Adrenal gland (tissue), 9 donors: ENCODE measurements at regions not wholly inside any gene's neighbourhood (a gene's known extent, or its start where the extent isn't known, plus 50 kb on each side); places are given as distances from the start of the nearest gene placed in this dataset.
A peak's percentile ranks its signal among the peaks of the same experiment; 100 is the strongest.

Experiments
- DNase-seq, 7 donors: peaks; one replicate each; pipeline ENCODE4 v3.0.0-alpha.2; 2019 to 2020
- H3K27ac ChIP-seq, 5 donors: fragments of 200-600 bp; sonication (generic) in 4 of 5; 1 replicate in 3 of 5; 2 replicates in 2 of 5; pipeline versions ENCODE4 v1.5.1 to v1.8.0; 2016 to 2020; ENCODE audit warnings: mild to moderate bottlenecking in 1 of 5
- H3K27me3 ChIP-seq: fragments of 200-600 bp; 2 replicates; pipeline ENCODE4 v1.8.0; 2021
- H3K36me3 ChIP-seq, 2 donors: fragments of 200-600 bp; replicated peaks in 1 of 2; 1 replicate in 1 of 2; 2 replicates in 1 of 2; pipeline versions ENCODE4 v1.5.1 to v1.8.0; 2018 to 2022
- H3K4me1 ChIP-seq, 2 donors: fragments of 200-600 bp; replicated peaks in 1 of 2; 1 replicate in 1 of 2; 2 replicates in 1 of 2; pipeline versions ENCODE4 v1.5.1 to v1.8.0; 2018 to 2021
- H3K4me3 ChIP-seq, 4 donors: fragments of 200-600 bp; sonication (generic) in 3 of 4; one replicate each; pipeline ENCODE4 v1.5.1; 2016 to 2018
- H3K9me3 ChIP-seq, 3 donors: fragments of 200-600 bp; sonication (generic) in 1 of 3; replicated peaks in 1 of 3; 1 replicate in 2 of 3; 2 replicates in 1 of 3; pipeline versions ENCODE4 v1.5.1 to v1.8.0; 2016 to 2021
- POLR2A ChIP-seq, 2 donors: fragments of 450-650 bp; IDR thresholded peaks; one replicate each; pipeline ENCODE4 v1.6.1; 2017; ENCODE audit warnings: antibody characterized with exemption in 2 of 2, mild to moderate bottlenecking in 2 of 2, moderate library complexity in 1 of 2
- WGBS, 4 donors: extraction: QIAGEN DNeasy Blood & Tissue Kit in 2 of 4; methylation state at CpG; one replicate each; pipeline versions ENCODE4 v1.1.5 to v1.1.7; 2013 to 2017; 5-methylcytosine and 5-hydroxymethylcytosine counted together
- intact Hi-C, 2 donors: fragments of 100-400 bp; cut with DNase I; formaldehyde crosslinking; loops; one replicate each; pipeline versions ENCODE4 v1.14.1 to v1.15.0; 2022 to 2023
- TF ChIP-seq, protein P1 (sequence below), 6 experiments: fragments of 450-650 bp in 4 of 6; fragments of 200-600 bp in 2 of 6; sonication (generic) in 1 of 6; IDR thresholded peaks; 1 replicate in 5 of 6; 2 replicates in 1 of 6; pipeline versions ENCODE4 v1.5.1 to v1.8.0; 2016 to 2021; ENCODE audit warnings: antibody characterized with exemption in 6 of 6, mild to moderate bottlenecking in 2 of 6, moderate library complexity in 1 of 6
- donor health status: healthy with polysubstance abuse.
- donor health status: Bipolar disorder and iron deficiency.
- donor health status: DM: yes; HTN: yes; CAD: no.
- donor health status: DM: no; HTN: no; CAD: no.
- donor health status: DM: no; HTN: no; CAD: no.

GRCh38 chr1:166511761-166512160 is 327.5 kb upstream of the POGK start:
- 39 to 56% (median 46%) methylated on average over 2 of the region's 2 CpGs for WGBS, 4 donors
- peaks cover 0 to 10% (median 0%) of the 10 kb centered on the region in 3 donors for H3K9me3 ChIP-seq
- no peaks in the 10 kb centered on the region for H3K4me1 ChIP-seq
- H3K27me3 ChIP-seq = no peaks in the 10 kb centered on the region
- no peaks in the 10 kb centered on the region for H3K36me3 ChIP-seq
- no peak overlapping the region for H3K27ac ChIP-seq
- peak in 4 of 7 donors; percentile 16 to 44 (median 31) for DNase-seq
- TF ChIP-seq, protein P1, sequence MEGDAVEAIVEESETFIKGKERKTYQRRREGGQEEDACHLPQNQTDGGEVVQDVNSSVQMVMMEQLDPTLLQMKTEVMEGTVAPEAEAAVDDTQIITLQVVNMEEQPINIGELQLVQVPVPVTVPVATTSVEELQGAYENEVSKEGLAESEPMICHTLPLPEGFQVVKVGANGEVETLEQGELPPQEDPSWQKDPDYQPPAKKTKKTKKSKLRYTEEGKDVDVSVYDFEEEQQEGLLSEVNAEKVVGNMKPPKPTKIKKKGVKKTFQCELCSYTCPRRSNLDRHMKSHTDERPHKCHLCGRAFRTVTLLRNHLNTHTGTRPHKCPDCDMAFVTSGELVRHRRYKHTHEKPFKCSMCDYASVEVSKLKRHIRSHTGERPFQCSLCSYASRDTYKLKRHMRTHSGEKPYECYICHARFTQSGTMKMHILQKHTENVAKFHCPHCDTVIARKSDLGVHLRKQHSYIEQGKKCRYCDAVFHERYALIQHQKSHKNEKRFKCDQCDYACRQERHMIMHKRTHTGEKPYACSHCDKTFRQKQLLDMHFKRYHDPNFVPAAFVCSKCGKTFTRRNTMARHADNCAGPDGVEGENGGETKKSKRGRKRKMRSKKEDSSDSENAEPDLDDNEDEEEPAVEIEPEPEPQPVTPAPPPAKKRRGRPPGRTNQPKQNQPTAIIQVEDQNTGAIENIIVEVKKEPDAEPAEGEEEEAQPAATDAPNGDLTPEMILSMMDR (IDR thresholded peaks at IDR 0.05) = no peak
- TF ChIP-seq POLR2A (IDR thresholded peaks at IDR 0.05) = no peak
- intact Hi-C loops = no loop called here
- H3K4me3 ChIP-seq = no peak overlapping the region

DNA sequence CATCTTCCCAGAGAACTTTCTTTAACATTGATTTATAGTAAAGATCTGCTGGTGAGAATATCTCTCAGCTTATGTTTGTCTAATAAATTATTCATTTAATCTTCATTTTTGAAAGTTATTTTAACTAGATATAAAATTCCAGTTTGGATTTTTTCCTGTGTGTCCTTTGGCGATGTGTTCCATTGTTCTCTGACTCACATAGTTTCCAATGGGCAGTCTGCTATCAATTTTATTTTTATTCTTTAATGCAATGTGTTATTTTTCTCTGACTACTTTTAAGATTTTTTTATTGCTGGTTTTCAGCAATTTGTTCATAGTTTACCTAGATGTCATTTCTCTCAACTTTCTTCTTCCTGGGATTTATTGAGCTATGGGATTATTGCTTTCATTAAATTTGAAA is 325.2 kb upstream of the POGK start:
- DNase-seq = no peak
- Histone ChIP-seq H3K4me3 (no peak overlapping the region), H3K9me3 (peaks cover 0 to 10% (median 0%) of the 10 kb centered on the region in 3 donors), H3K27me3 (no peaks in the 10 kb centered on the region), H3K27ac (no peak overlapping the region), H3K36me3 (no peaks in the 10 kb centered on the region), H3K4me1 (no peaks in the 10 kb centered on the region)
- TF ChIP-seq, protein P1 (IDR thresholded peaks at IDR 0.05) = no peak
- TF ChIP-seq POLR2A (IDR thresholded peaks at IDR 0.05) = no peak
- 81 to 98% (median 88%) methylated on average over 1 of the region's 1 CpG for WGBS, 4 donors
- intact Hi-C loops = no loop called here

DNA sequence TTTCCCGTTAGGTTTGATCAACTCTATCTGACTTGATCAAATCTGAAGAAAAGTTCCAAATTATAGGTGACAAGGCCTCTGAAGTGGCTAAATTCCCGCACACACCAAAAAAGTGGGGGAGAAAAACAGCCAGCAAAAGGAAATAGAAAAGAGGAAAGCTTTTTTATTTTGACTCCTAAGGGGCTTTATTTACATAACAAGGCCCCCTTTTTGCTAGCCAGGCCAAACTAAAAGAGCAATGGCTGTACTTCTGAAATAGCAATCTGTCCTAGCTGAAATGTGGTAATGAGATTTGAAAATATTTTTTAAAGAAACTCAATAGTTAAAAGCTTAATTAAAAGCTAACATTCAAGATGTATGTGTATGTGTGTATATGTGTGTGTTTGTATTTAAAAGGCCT is 311.5 kb upstream of the POGK start:
- Histone ChIP-seq H3K27ac (no peak overlapping the region), H3K4me3 (no peak overlapping the region), H3K36me3 (no peaks in the 10 kb centered on the region), H3K27me3 (no peaks in the 10 kb centered on the region), H3K4me1 (no peaks in the 10 kb centered on the region), H3K9me3 (no peaks in the 10 kb centered on the region)
- intact Hi-C loops = no loop called here
- no peak for DNase-seq
- WGBS, 4 donors = 45 to 65% (median 56%) methylated on average over 2 of the region's 2 CpGs
- no peak for TF ChIP-seq POLR2A (IDR thresholded peaks at IDR 0.05)
- TF ChIP-seq, protein P1 (IDR thresholded peaks at IDR 0.05) = no peak

- H3K4me3 ChIP-seq = no peak overlapping the region
- H3K9me3 ChIP-seq = no peaks in the 10 kb centered on the region
- no peaks in the 10 kb centered on the region for H3K4me1 ChIP-seq
- intact Hi-C loops = no loop called here
- WGBS, 4 donors = 49 to 71% (median 60%) methylated on average over 1 of the region's 1 CpG
- H3K27ac ChIP-seq = no peak overlapping the region
- no peak for DNase-seq
- H3K36me3 ChIP-seq = no peaks in the 10 kb centered on the region
- TF ChIP-seq, protein P1 (IDR thresholded peaks at IDR 0.05) = no peak
- TF ChIP-seq POLR2A (IDR thresholded peaks at IDR 0.05) = no peak
- H3K27me3 ChIP-seq = no peaks in the 10 kb centered on the region
Measured at GRCh38 chr1:166538646-166539045, 300.6 kb upstream of the POGK start.
